Head of caudate nucleus (tissue), 42 donors: ENCODE measurements at regions not wholly inside any gene's neighbourhood (a gene's known extent, or its start where the extent isn't known, plus 50 kb on each side); places are given as distances from the start of the nearest gene placed in this dataset.

Experiments used
- DNase-seq, 42 donors: peaks; one replicate each; pipeline versions ENCODE4 v3.0.0 to v3.0.0-alpha.2; 2020 to 2021; ENCODE audit warnings: mixed read lengths in 7 of 42
- intact Hi-C: fragments of 100-400 bp; cut with DNase I; formaldehyde crosslinking; loops from one replicate; pipeline ENCODE4 v1.15.0; 2022

GRCh38 chr12:87848248-87848868 is 180.8 kb downstream of the C12orf50 start:
- peak in 11 of 42 donors; percentile 11 to 59 (median 25) for DNase-seq
- intact Hi-C loops, result no loop called here

GRCh38 chr12:87847147-87847546 is 182.1 kb downstream of the C12orf50 start:
- no peak for DNase-seq
- intact Hi-C loops, result no loop called here

- intact Hi-C loops, result no loop called here
- no peak for DNase-seq
Measured at GRCh38 chr12:87846045-87846444, 183.2 kb downstream of the C12orf50 start.

GRCh38 chr12:87841935-87842334 is 187.3 kb downstream of the C12orf50 start:
- intact Hi-C loops, result no loop called here

GRCh38 chr12:87836190-87836589 is 193.0 kb downstream of the C12orf50 start:
- intact Hi-C loops, result no loop called here

More at GRCh38 chr12:87841935-87842334, 187.3 kb downstream of the C12orf50 start:
- DNase-seq, result no peak

GRCh38 chr12:87828382-87828973 is 200.7 kb downstream of the C12orf50 start:
- no peak for DNase-seq
- intact Hi-C loops, result no loop called here

More at GRCh38 chr12:87836190-87836589, 193.0 kb downstream of the C12orf50 start:
- DNase-seq, result no peak

- no peak for DNase-seq
- intact Hi-C loops, result no loop called here
Measured at GRCh38 chr12:87827638-87828264, 201.4 kb downstream of the C12orf50 start.

- DNase-seq, result no peak
- intact Hi-C loops, result no loop called here
Measured at GRCh38 chr12:87822923-87823322, 206.3 kb downstream of the C12orf50 start.

GRCh38 chr12:87820524-87821202 is 208.5 kb downstream of the C12orf50 start:
- no peak for DNase-seq
- intact Hi-C loops, result no loop called here

- intact Hi-C loops, result no loop called here
- no peak for DNase-seq
Measured at GRCh38 chr12:87818441-87818840, 210.8 kb downstream of the C12orf50 start.

- no peak for DNase-seq
Measured at GRCh38 chr12:87815771-87816585, 213.2 kb downstream of the C12orf50 start.

GRCh38 chr12:87814625-87815024 is 214.6 kb downstream of the C12orf50 start:
- no peak for DNase-seq
- intact Hi-C loops, result no loop called here

More at GRCh38 chr12:87815771-87816585, 213.2 kb downstream of the C12orf50 start:
- intact Hi-C loops, result no loop called here

GRCh38 chr12:87813476-87814234 is 215.5 kb downstream of the C12orf50 start:
- intact Hi-C loops, result no loop called here
- DNase-seq, result no peak

- intact Hi-C loops, result no loop called here
- no peak for DNase-seq
Measured at GRCh38 chr12:87812681-87813080, 216.5 kb downstream of the C12orf50 start.

GRCh38 chr12:87812030-87812429 is 217.2 kb downstream of the C12orf50 start:
- intact Hi-C loops, result no loop called here
- DNase-seq, result no peak

- intact Hi-C loops, result no loop called here
- no peak for DNase-seq
Measured at GRCh38 chr12:87809916-87810315, 219.3 kb downstream of the C12orf50 start.

- intact Hi-C loops, result no loop called here
- DNase-seq, result no peak
Measured at GRCh38 chr12:87807086-87807485, 222.1 kb downstream of the C12orf50 start.

- intact Hi-C loops, result no loop called here
- DNase-seq, result no peak
Measured at GRCh38 chr12:87806310-87806709, 222.9 kb downstream of the C12orf50 start.
